K562 (cell line): ENCODE measurements at regions not wholly inside any gene's neighbourhood (a gene's known extent, or its start where the extent isn't known, plus 50 kb on each side); places are given as distances from the start of the nearest gene placed in this dataset.

Source experiments
- ATAC-seq: fragments of 200-7000 bp; cut with Tn5 transposase; 3 replicates; pipeline ENCODE4 v1.9.1; 2020; ENCODE audit warnings: moderate library complexity
- BruUV-seq: library from RNA; stranded (reverse); fragments of 400-500 nt; replicated peaks from 2 replicates; lab custom pipeline; 2021; lab: Mats Ljungman, UMichigan
- CTCF ChIA-PET: fragments of 300-600 bp; formaldehyde crosslinking; extraction: SDS; loops from one replicate; lab custom pipeline; 2021; ENCODE audit warnings: low intra/inter-chr PET ratio; lab: Yijun Ruan, JAX
- POLR2A ChIA-PET: fragments of 300-600, 350-650 bp; sonication (Branson Sonifier 250); formaldehyde crosslinking; extraction: SDS; loops from one replicate; lab custom pipeline; 2021; ENCODE audit warnings: antibody characterized with exemption, inconsistent platforms; lab: Yijun Ruan, JAX
- DNase-seq, 4 experiments: peaks; one replicate each; pipeline versions ENCODE4 v3.0.0 to v3.0.0-alpha.2; 2011 to 2018; ENCODE audit warnings: low spot score in 3 of 4, mixed read lengths in 3 of 4; ENCODE audit errors: extremely low read depth in 1 of 4
- FAIRE-seq: peaks from 2 replicates; lab custom pipeline; 2011; peaks lifted over from hg19 to GRCh38; lab: Jason Lieb, UNC
- H2AFZ ChIP-seq: 2 replicates; pipeline ENCODE4 v1.6.0; 2011; ENCODE audit warnings: low read depth, low read length, control low read depth, inconsistent platforms
- H3K27ac ChIP-seq: fragments of 200-600 bp; 3 replicates; pipeline ENCODE4 v1.8.0; 2011; ENCODE audit warnings: low read depth, mild to moderate bottlenecking, control low read depth, inconsistent platforms, low read length, moderate library complexity, mixed read lengths; ENCODE audit errors: extremely low read depth
- H3K27me3 ChIP-seq, 2 experiments: fragments of 300-600 bp in 1 of 2; 2 replicates in 1 of 2; 3 replicates in 1 of 2; pipeline versions ENCODE4 v1.6.0 to v1.8.0; 2011; ENCODE audit warnings: inconsistent platforms in 2 of 2, low read length in 2 of 2, mild to moderate bottlenecking in 1 of 2, mixed read lengths in 1 of 2, moderate library complexity in 1 of 2; ENCODE audit not compliant: control insufficient read depth in 2 of 2, insufficient read depth in 2 of 2
- H3K36me3 ChIP-seq: fragments of 300-600 bp; 3 replicates; pipeline ENCODE4 v1.8.0; 2011; ENCODE audit warnings: mild to moderate bottlenecking, low read length, inconsistent platforms; ENCODE audit not compliant: control insufficient read depth, insufficient read depth
- H3K4me1 ChIP-seq, 2 experiments: fragments of 200-600 bp in 1 of 2; replicated peaks in 1 of 2; 2 replicates in 1 of 2; 3 replicates in 1 of 2; pipeline versions ENCODE4 v1.5.1 to v1.8.0; 2011; ENCODE audit warnings: inconsistent platforms in 2 of 2, low read length in 2 of 2, mild to moderate bottlenecking in 1 of 2, mixed read lengths in 1 of 2, moderate library complexity in 1 of 2; ENCODE audit not compliant: control insufficient read depth in 2 of 2, insufficient read depth in 2 of 2
- H3K4me2 ChIP-seq: 2 replicates; pipeline ENCODE4 v1.6.1; 2011; ENCODE audit warnings: low read length, control low read depth, inconsistent platforms, mixed read lengths; ENCODE audit not compliant: insufficient read depth
- H3K4me3 ChIP-seq: fragments of 200-600 bp; sonication (generic), shearing (Covaris generic); 2 replicates; pipeline ENCODE4 v1.5.1; 2016; ENCODE audit warnings: control low read depth, inconsistent platforms
- H3K79me2 ChIP-seq: fragments of 200-600 bp; 3 replicates; pipeline ENCODE4 v1.8.0; 2011; ENCODE audit warnings: low read length, inconsistent platforms; ENCODE audit not compliant: control insufficient read depth, insufficient read depth
- H3K9ac ChIP-seq, 2 experiments: 2 replicates each; pipeline versions ENCODE4 v1.6.0 to v1.6.1; 2011; ENCODE audit warnings: low read depth in 2 of 2, low read length in 2 of 2, control low read depth in 1 of 2, inconsistent platforms in 1 of 2, mild to moderate bottlenecking in 1 of 2, mixed read lengths in 1 of 2; ENCODE audit not compliant: insufficient read depth in 1 of 2
- H3K9me1 ChIP-seq: one replicate; pipeline ENCODE4 v1.6.0; 2011; ENCODE audit warnings: inconsistent platforms, mild to moderate bottlenecking, low read length, moderate library complexity; ENCODE audit not compliant: control insufficient read depth, insufficient read depth
- H3K9me3 ChIP-seq: replicated peaks from 2 replicates; pipeline ENCODE4 v1.5.1; 2011; ENCODE audit warnings: low read depth, low read length, inconsistent platforms; ENCODE audit not compliant: control insufficient read depth, insufficient read depth
- H4K20me1 ChIP-seq: replicated peaks from 2 replicates; pipeline ENCODE4 v1.6.1; 2011; ENCODE audit warnings: low read length, inconsistent platforms, mixed read lengths; ENCODE audit not compliant: control insufficient read depth, insufficient read depth
- CEBPB ChIP-seq: fragments of 450-650 bp; IDR thresholded peaks from 2 replicates; pipeline ENCODE4 v1.6.1; 2016; ENCODE audit warnings: missing genetic modification characterization, missing compliant biosample characterization
- DDX20 ChIP-seq: fragments of 450-650 bp; IDR thresholded peaks from 2 replicates; pipeline ENCODE4 v1.6.1; 2016; ENCODE audit warnings: missing genetic modification characterization, low read depth, mild to moderate bottlenecking, missing compliant biosample characterization, moderate library complexity
- EP400 ChIP-seq: fragments of 450-650 bp; IDR thresholded peaks from 2 replicates; pipeline ENCODE4 v1.6.1; 2017; ENCODE audit warnings: antibody characterized with exemption, mild to moderate bottlenecking, moderate library complexity
- FOXK1 ChIP-seq: sonication (generic); formaldehyde crosslinking; IDR thresholded peaks from 2 replicates; pipeline ENCODE4 v1.8.0; 2022; ENCODE audit warnings: missing genetic modification reagents, mild to moderate bottlenecking, borderline replicate concordance
- HIVEP1 ChIP-seq: fragments of 250-450 bp; sonication (Bioruptor Pico); IDR thresholded peaks from 2 replicates; pipeline ENCODE4 v1.4.0; 2020; ENCODE audit warnings: mild to moderate bottlenecking
- POLR3G ChIP-seq: IDR thresholded peaks from 2 replicates; pipeline ENCODE4 v1.6.1; 2011; ENCODE audit not compliant: insufficient read length, insufficient replicate concordance; ENCODE audit errors: extremely low read depth
- YBX1 ChIP-seq: fragments of 450-650 bp; IDR thresholded peaks from 2 replicates; pipeline ENCODE4 v1.7.1; 2016; ENCODE audit warnings: mild to moderate bottlenecking
- ZBTB43 ChIP-seq: sonication (generic); formaldehyde crosslinking; IDR thresholded peaks from 2 replicates; pipeline ENCODE4 v1.8.0; 2023; ENCODE audit warnings: mild to moderate bottlenecking, missing genetic modification reagents
- ZNF449 ChIP-seq: fragments of 250-450 bp; sonication (Bioruptor Pico); IDR thresholded peaks from 2 replicates; pipeline ENCODE4 v1.8.0; 2022; ENCODE audit warnings: moderate library complexity, mild to moderate bottlenecking, inconsistent platforms
- ZNF511 ChIP-seq: sonication (generic); formaldehyde crosslinking; IDR thresholded peaks from 2 replicates; pipeline ENCODE4 v1.8.0; 2022; ENCODE audit warnings: mild to moderate bottlenecking, missing genetic modification reagents
- WGBS: fragments of 100-300 bp; shearing (Covaris generic); methylation state at CpG from one replicate; pipeline ENCODE4 v1.1.6; 2016; ENCODE audit warnings: low coverage, mixed read lengths; ENCODE audit not compliant: insufficient coverage; ENCODE audit errors: missing lambda C conversion rate; 5-methylcytosine and 5-hydroxymethylcytosine counted together
- in situ Hi-C: fragments of 300-500 bp; cut with MboI; formaldehyde crosslinking; loops from 4 replicates; pipeline ENCODE4 v1.15.0; 2018; ENCODE audit warnings: inconsistent platforms, mixed read lengths
- intact Hi-C: fragments of 100-400 bp; cut with micrococcal nuclease; formaldehyde crosslinking; loops from 2 replicates; pipeline ENCODE4 v1.14.2; 2022

GRCh38 chr13:111437856-111438547 is 117.6 kb downstream of the TEX29 start:
- WGBS, result 0% methylated on average over 21 of the region's 26 CpGs
- FAIRE-seq, result no peak
- DNase-seq, result no peak
- ATAC-seq, result no peak
- Histone ChIP-seq H4K20me1 (no peaks in the 10 kb centered on the region), H3K36me3 (no peaks in the 10 kb centered on the region), H3K79me2 (no peaks in the 10 kb centered on the region), H3K27ac (no peak overlapping the region), H3K9me3 (no peaks in the 10 kb centered on the region), H3K4me2 (no peak overlapping the region), H3K27me3 (peaks cover 0 to 15% of the 10 kb centered on the region in 2 experiments; a peak in 2 of 5 replicates), H2AFZ (no peak overlapping the region), H3K4me3 (no peak overlapping the region), H3K4me1 (no peaks in the 10 kb centered on the region), H3K9me1 (no peaks in the 10 kb centered on the region), H3K9ac (no peak overlapping the region)
- BruUV-seq, result no TSS peak
- intact Hi-C loops (no loop called here), in situ Hi-C loops (no loop called here)
- ChIA-PET POLR2A (interaction anchor here (0.6 kb wide), 1 partner anchor 74 kb away, joined by 3 read pairs; no protein-coding TSS in a partner anchor), CTCF (no interaction called here)
- TF ChIP-seq ZBTB43 (CRISPR knock-in tag), result no peak
- no peak for TF ChIP-seq HIVEP1 (CRISPR knock-in tag)
- TF ChIP-seq ZNF511 (CRISPR knock-in tag), result no peak
- TF ChIP-seq FOXK1 (CRISPR knock-in tag), result no peak
- TF ChIP-seq CEBPB, result no peak
- no peak for TF ChIP-seq POLR3G
- no peak for TF ChIP-seq DDX20 (tag)
- no peak for TF ChIP-seq ZNF449 (CRISPR knock-in tag)
- TF ChIP-seq YBX1, result no peak
- no peak for TF ChIP-seq EP400
